ENCODE measurements at regions not wholly inside any gene's neighbourhood (a gene's known extent, or its start where the extent isn't known, plus 50 kb on each side); places are given as distances from the start of the nearest gene placed in this dataset.

- no peak for TF ChIP-seq POLR2A (IDR thresholded peaks at IDR 0.05)
- no peak for TF ChIP-seq CTCF (IDR thresholded peaks at IDR 0.05)
Measured at GRCh38 chr18:27404855-27405254, 219.7 kb upstream of the CHST9 start.
